Calu3 (cell line): ENCODE measurements at regions not wholly inside any gene's neighbourhood (a gene's known extent, or its start where the extent isn't known, plus 50 kb on each side); places are given as distances from the start of the nearest gene placed in this dataset.

Source experiments
- BruUV-seq: library from RNA; stranded (reverse); fragments of 400-500 nt; replicated peaks from 2 replicates; lab custom pipeline; 2021; lab: Mats Ljungman, UMichigan
- CTCF ChIA-PET: fragments of 300-600 bp; sonication (Branson Sonifier 250); formaldehyde crosslinking; loops from one replicate; lab custom pipeline; 2022; ENCODE audit warnings: antibody characterized with exemption; lab: Charles Lee
- DNase-seq: peaks from one replicate; pipeline ENCODE4 v3.0.0; 2022
- H3K27ac Mint-ChIP-seq: one replicate; pipeline ENCODE4 v1.8.0; 2022; ENCODE audit warnings: mixed read lengths; ENCODE audit not compliant: unreplicated experiment
- H3K27me3 Mint-ChIP-seq: one replicate; pipeline ENCODE4 v1.8.0; 2022; ENCODE audit warnings: mixed read lengths; ENCODE audit not compliant: unreplicated experiment
- H3K36me3 Mint-ChIP-seq: one replicate; pipeline ENCODE4 v1.8.0; 2022; ENCODE audit warnings: mild to moderate bottlenecking, moderate library complexity, mixed read lengths; ENCODE audit not compliant: insufficient read depth, unreplicated experiment
- H3K4me1 Mint-ChIP-seq: one replicate; pipeline ENCODE4 v1.8.0; 2022; ENCODE audit warnings: mild to moderate bottlenecking, low read depth, mixed read lengths; ENCODE audit not compliant: unreplicated experiment
- H3K4me3 Mint-ChIP-seq: one replicate; pipeline ENCODE4 v1.8.0; 2022; ENCODE audit warnings: mild to moderate bottlenecking, low read depth, moderate library complexity, mixed read lengths; ENCODE audit not compliant: unreplicated experiment
- H3K9me3 Mint-ChIP-seq: one replicate; pipeline ENCODE4 v1.8.0; 2022; ENCODE audit warnings: low read depth, mixed read lengths; ENCODE audit not compliant: unreplicated experiment
- intact Hi-C: fragments of 100-400 bp; cut with micrococcal nuclease; formaldehyde crosslinking; loops from one replicate; pipeline ENCODE4 v1.10.0; 2022; ENCODE audit not compliant: unreplicated experiment
- TF ChIP-seq, protein P1 (sequence below): fragments of 200-600 bp; IDR thresholded peaks from one replicate; pipeline ENCODE4 v1.8.0; 2022; ENCODE audit warnings: antibody characterized with exemption; ENCODE audit not compliant: unreplicated experiment

DNA sequence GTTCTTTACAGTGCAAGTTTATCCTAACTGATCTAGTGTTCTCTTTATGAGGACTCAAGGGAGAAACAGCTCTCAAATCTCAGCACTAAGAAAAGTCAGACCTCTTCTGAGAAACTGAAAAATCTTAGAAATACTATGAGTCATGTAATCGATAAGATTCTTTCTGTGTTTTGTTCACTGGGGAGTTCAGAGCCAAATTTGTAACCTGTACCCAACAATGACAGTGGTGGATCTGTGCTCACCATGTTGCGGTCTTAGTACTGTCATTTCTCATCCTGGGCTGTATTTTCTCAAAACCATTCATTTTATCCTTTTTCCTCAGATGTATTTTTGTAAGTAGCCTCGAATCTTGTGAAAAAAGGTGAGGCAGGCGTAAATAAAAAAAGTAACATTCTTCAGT is 146.4 kb downstream of the ACER2 start:
- TF ChIP-seq, protein P1, sequence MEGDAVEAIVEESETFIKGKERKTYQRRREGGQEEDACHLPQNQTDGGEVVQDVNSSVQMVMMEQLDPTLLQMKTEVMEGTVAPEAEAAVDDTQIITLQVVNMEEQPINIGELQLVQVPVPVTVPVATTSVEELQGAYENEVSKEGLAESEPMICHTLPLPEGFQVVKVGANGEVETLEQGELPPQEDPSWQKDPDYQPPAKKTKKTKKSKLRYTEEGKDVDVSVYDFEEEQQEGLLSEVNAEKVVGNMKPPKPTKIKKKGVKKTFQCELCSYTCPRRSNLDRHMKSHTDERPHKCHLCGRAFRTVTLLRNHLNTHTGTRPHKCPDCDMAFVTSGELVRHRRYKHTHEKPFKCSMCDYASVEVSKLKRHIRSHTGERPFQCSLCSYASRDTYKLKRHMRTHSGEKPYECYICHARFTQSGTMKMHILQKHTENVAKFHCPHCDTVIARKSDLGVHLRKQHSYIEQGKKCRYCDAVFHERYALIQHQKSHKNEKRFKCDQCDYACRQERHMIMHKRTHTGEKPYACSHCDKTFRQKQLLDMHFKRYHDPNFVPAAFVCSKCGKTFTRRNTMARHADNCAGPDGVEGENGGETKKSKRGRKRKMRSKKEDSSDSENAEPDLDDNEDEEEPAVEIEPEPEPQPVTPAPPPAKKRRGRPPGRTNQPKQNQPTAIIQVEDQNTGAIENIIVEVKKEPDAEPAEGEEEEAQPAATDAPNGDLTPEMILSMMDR = no peak
- CTCF ChIA-PET = no interaction called here
- H3K36me3 Mint-ChIP-seq = no peaks in the 10 kb centered on the region
- H3K27me3 Mint-ChIP-seq = peaks cover 28% of the 10 kb centered on the region
- no peak overlapping the region for H3K27ac Mint-ChIP-seq
- no peak overlapping the region for H3K4me3 Mint-ChIP-seq
- H3K4me1 Mint-ChIP-seq = no peaks in the 10 kb centered on the region
- no peak for DNase-seq
- no TSS peak for BruUV-seq
- H3K9me3 Mint-ChIP-seq = no peaks in the 10 kb centered on the region
- intact Hi-C loops = no loop called here

DNA sequence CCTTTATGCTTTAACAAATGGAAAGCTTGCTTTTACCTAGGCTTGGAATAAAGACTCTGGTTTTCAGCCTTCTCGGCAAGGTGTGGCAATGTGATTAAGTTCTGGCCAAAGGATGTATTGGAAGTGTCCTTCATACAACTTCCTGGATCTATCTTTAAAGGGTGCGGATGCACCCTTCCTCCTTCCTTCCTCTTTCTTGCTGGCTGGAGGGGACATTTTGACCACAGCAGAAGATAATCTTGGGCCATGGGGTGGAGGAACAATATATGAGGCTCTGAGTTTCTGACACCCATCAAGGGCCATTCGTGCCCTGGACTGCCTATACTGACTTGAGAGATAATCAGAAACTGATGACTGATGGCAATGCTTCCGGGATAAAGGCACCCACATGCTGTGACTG is 145.7 kb downstream of the ACER2 start:
- TF ChIP-seq, protein P1 = no peak
- CTCF ChIA-PET = no interaction called here
- Mint-ChIP-seq H3K4me3 (no peak overlapping the region), H3K4me1 (no peaks in the 10 kb centered on the region), H3K9me3 (no peaks in the 10 kb centered on the region), H3K36me3 (no peaks in the 10 kb centered on the region), H3K27ac (no peak overlapping the region), H3K27me3 (peaks cover 28% of the 10 kb centered on the region)
- no TSS peak for BruUV-seq
- intact Hi-C loops = no loop called here
- no peak for DNase-seq

DNA sequence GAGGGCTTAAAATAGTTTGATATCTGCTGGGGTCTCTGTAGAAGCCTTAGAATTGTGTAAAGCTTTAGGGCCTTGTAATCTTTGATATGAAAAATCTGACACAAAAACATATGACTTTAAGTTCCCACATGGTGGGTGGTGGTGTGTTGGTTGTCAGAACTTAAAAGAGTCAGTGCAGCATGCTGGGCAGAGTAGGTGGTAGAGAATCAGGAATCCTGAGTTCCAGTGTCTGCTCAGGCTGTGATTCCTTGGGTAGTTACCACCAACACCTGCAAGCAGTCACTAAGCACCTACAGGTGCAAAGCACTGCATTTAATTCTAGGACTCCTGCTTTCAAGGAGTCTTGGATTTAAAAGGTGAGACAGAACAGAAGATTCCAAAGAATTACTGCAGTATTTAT is 144.6 kb downstream of the ACER2 start:
- no TSS peak for BruUV-seq
- Mint-ChIP-seq H3K27ac (no peak overlapping the region), H3K4me3 (no peak overlapping the region), H3K27me3 (peaks cover 28% of the 10 kb centered on the region), H3K9me3 (no peaks in the 10 kb centered on the region), H3K4me1 (no peaks in the 10 kb centered on the region), H3K36me3 (no peaks in the 10 kb centered on the region)
- CTCF ChIA-PET = no interaction called here
- TF ChIP-seq, protein P1 = no peak
- no peak for DNase-seq
- intact Hi-C loops = no loop called here

DNA sequence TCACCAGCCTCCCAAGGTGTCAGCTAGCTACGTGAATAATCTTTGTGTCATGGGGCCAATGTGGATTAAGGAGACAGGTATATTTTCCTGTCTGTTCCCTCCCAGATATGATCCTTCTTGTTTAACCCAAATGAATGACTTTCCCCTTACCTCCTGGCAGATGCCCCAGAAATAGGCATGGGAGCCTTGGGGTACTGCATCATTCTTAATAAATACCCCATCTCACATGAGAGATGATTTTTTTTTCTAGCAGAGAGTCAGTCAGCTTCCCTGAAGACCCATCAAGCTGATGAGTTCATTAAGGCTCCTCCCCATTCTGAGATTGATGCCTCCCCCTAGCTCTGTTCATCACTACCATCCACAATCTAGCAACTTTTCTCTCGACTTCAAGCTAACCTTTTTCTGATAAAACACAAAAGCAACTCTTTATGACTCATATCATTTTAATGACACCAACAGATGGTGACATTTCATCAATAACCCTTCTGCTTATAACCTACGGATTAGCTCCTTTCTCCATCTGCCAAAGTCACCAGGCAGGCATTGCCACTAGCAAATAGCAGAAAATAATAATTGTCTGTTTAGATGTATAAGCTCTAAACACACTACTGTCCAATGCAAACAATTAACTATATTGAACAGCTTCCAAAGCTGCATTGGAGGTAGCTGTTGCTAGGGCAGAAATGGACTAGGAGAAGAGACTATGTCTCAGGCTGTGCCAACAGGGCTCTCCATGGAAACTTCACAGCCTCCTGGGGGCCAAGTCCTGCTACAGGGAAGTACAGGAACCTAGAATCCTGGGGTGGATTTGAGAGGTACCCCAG is 143.7 kb downstream of the ACER2 start:
- Mint-ChIP-seq H3K4me3 (no peak overlapping the region), H3K4me1 (no peaks in the 10 kb centered on the region), H3K27ac (no peak overlapping the region), H3K9me3 (no peaks in the 10 kb centered on the region), H3K27me3 (peaks cover 28% of the 10 kb centered on the region), H3K36me3 (no peaks in the 10 kb centered on the region)
- CTCF ChIA-PET = interaction anchor here (0.6 kb wide), 1 partner anchor 293 kb away, joined by 3 read pairs; no protein-coding TSS in a partner anchor
- DNase-seq = no peak
- intact Hi-C loops = no loop called here
- TF ChIP-seq, protein P1 = no peak
- no TSS peak for BruUV-seq
